ENCODE measurements at regions not wholly inside any gene's neighbourhood (a gene's known extent, or its start where the extent isn't known, plus 50 kb on each side); places are given as distances from the start of the nearest gene placed in this dataset.
A peak's percentile ranks its signal among the peaks of the same experiment; 100 is the strongest.
"Not testable (repeated sequence)": the region's sequence is repeated elsewhere in the genome, so short reads cannot be mapped to it uniquely, and the experiment has no call there.

DNA sequence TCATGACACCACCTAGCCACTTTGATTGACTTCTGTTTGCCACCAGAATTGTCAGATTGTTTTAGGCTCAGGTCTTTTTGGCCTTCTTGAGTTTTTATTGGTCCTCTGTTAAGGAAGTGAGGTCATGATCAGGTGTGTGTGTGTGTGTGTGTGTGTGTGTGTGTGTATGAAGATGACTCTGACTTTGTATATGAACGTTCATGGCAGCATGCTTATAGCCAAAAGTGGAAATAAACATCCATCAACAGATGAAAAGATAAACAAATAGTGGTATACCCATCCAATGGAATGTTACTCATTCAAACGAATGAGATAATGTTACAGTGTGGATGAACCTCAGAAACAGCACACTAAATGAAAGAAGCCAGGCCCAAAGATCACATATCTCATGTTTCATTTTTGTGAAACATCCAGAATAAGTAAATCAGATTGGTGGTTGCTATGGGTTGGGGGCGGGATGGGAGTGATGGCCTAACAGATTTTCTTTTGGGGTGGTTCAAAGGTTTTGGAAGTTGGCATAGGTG, 258.6 kb downstream of the KTN1 start:
- Histone ChIP-seq H3K4me2 (ENCODE audit: low read depth, low read length) (no peak overlapping the region), H2BK5ac (ENCODE audit: low read depth, low read length, poor library complexity, severe bottlenecking) (peak overlapping the region; percentile 75), H3K27me3 (ENCODE audit: control insufficient read depth, insufficient read depth, low read length) (no peaks in the 10 kb centered on the region; the same call in 1 of the 2 replicates), H3K56ac (ENCODE audit: extremely low read depth, insufficient read depth, low read length) (0 out of 2 replicates have a peak overlapping the region, but pooled peaks have one; percentile 11), H3K9me3 (ENCODE audit: control insufficient read depth, insufficient read depth, low read length) (no peaks in the 10 kb centered on the region), H2BK120ac (ENCODE audit: low read depth, low read length) (peak overlapping the region; percentile 69), H3K23ac (ENCODE audit: low read depth, low read length) (no peak overlapping the region), H4K20me1 (ENCODE audit: insufficient read depth, low read length) (no peaks in the 10 kb centered on the region), H3K9ac (ENCODE audit: low read depth, low read length) (no peak overlapping the region), H3K79me1 (ENCODE audit: low read depth in 1 of 2, low read length in 2 of 2) (no peaks in the 10 kb centered on the region), H3K36me3 (ENCODE audit: control insufficient read depth, insufficient read depth, low read length) (no peaks in the 10 kb centered on the region), H3K27ac (ENCODE audit: insufficient read depth, low read length) (peak overlapping the region; percentile 64), H3K14ac (replicated peaks; ENCODE audit: low read depth, low read length) (no peak overlapping the region; the same call in 1 of the 2 replicates), H3K4ac (ENCODE audit: low read depth, low read length) (peak overlapping the region; percentile 73), H2AFZ (replicated peaks; ENCODE audit: low read length, poor library complexity) (peak overlapping the region; percentile 58), H4K91ac (ENCODE audit: insufficient read depth, low read depth, low read length) (peak overlapping the region; percentile 39), H4K8ac (ENCODE audit: low read depth in 2 of 2, low read length in 2 of 2) (peak overlapping the region; percentile 43 to 65; a peak in 2 of 4 replicates), H3K18ac (ENCODE audit: low read depth, low read length) (peak overlapping the region; percentile 70), H3K9me1 (ENCODE audit: insufficient read depth, low read length) (no peaks in the 10 kb centered on the region), H2BK15ac (ENCODE audit: low read depth, low read length) (peak overlapping the region; percentile 83; the same call in 1 of the 3 replicates), H3K4me1 (ENCODE audit: control insufficient read depth, insufficient read depth, low read length) (peaks cover 6% of the 10 kb centered on the region), H3K4me3 (ENCODE audit: insufficient read depth, low read depth, low read length) (no peak overlapping the region), H4K5ac (ENCODE audit: low read depth, low read length) (0 out of 2 replicates have a peak overlapping the region, but pooled peaks have one; percentile 22), H2BK20ac (ENCODE audit: low read depth, low read length) (peak overlapping the region; percentile 66), H2AK5ac (ENCODE audit: low read depth, low read length) (peak overlapping the region; percentile 16; the same call in 1 of the 2 replicates), H2AK9ac (replicated peaks; ENCODE audit: low read depth, low read length, poor library complexity) (no peak overlapping the region)
- ATAC-seq (ENCODE audit: low read depth) (peak; percentile 90), DNase-seq (peak; percentile 90)
- no TSS peak for BruUV-seq (replicated peaks)
- in situ Hi-C loops (cut with MboI; ENCODE audit: low sequenced_read_pairs) = no loop called here
- POLR2A ChIA-PET (ENCODE audit: unreplicated experiment) = no interaction called here
- WGBS, 2 experiments (ENCODE audit: extremely low coverage in 2 of 2, insufficient read length in 1 of 2) = no CpG with 5 or more reads among the region's 3 CpGs
- CTCF ChIA-PET = no interaction called here
- TF ChIP-seq, protein P1, sequence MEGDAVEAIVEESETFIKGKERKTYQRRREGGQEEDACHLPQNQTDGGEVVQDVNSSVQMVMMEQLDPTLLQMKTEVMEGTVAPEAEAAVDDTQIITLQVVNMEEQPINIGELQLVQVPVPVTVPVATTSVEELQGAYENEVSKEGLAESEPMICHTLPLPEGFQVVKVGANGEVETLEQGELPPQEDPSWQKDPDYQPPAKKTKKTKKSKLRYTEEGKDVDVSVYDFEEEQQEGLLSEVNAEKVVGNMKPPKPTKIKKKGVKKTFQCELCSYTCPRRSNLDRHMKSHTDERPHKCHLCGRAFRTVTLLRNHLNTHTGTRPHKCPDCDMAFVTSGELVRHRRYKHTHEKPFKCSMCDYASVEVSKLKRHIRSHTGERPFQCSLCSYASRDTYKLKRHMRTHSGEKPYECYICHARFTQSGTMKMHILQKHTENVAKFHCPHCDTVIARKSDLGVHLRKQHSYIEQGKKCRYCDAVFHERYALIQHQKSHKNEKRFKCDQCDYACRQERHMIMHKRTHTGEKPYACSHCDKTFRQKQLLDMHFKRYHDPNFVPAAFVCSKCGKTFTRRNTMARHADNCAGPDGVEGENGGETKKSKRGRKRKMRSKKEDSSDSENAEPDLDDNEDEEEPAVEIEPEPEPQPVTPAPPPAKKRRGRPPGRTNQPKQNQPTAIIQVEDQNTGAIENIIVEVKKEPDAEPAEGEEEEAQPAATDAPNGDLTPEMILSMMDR (conservative IDR thresholded peaks at IDR 0.05; ENCODE audit: low read depth, low read length) = no peak
- dilution Hi-C loops (cut with HindIII; ENCODE audit: low sequenced_read_pairs, unreplicated experiment) = no loop called here
- intact Hi-C loops (cut with micrococcal nuclease) = no loop called here

DNA sequence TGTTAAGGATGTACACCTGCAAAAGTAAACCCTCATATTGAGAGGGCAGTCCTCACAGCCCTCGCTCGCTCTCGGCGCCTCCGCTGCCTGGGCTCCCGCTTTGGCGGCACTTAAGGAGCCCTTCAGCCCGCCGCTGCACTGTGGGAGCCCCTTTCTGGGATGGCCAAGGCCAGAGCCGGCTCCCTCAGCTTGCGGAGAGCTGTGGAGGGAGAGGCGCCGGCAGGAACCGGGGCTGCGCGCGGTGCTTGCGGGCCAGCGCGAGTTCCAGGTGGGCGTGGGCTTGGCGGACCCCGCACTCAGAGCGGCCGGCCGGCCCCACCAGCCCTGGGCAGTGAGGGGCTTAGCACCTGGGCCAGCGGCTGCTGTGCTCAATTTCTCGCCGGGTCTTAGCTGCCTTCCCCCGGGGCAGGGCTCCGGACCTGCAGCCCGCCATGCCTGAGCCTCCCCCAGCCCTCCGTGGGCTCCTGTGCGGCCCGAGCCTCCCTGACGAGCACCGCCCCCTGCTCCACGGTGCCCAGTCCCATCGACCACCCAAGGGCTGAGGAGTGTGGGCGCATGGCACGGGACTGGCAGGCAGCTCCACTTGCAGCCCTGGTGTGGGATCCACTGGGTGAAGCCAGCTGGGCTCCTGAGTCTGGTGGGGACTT, 259.4 kb downstream of the KTN1 start:
- intact Hi-C loops (cut with micrococcal nuclease) = not testable (repeated sequence)
- WGBS, 2 experiments (ENCODE audit: extremely low coverage in 2 of 2, insufficient read length in 1 of 2) = 99% methylated on average over 23 of the region's 41 CpGs; no CpG with 5 or more reads in 1 of the 2 experiments

More for the DNA sequence above, 259.4 kb downstream of the KTN1 start:
- H4K8ac ChIP-seq (ENCODE audit: low read depth in 2 of 2, low read length in 2 of 2); H3K9me3 ChIP-seq (ENCODE audit: control insufficient read depth, insufficient read depth, low read length); H3K27ac ChIP-seq (ENCODE audit: insufficient read depth, low read length); H2BK15ac ChIP-seq (ENCODE audit: low read depth, low read length); H4K91ac ChIP-seq (ENCODE audit: insufficient read depth, low read depth, low read length); H2AK5ac ChIP-seq (ENCODE audit: low read depth, low read length); CTCF ChIA-PET; DNase-seq; ATAC-seq (ENCODE audit: low read depth); H3K18ac ChIP-seq (ENCODE audit: low read depth, low read length); H4K20me1 ChIP-seq (ENCODE audit: insufficient read depth, low read length); H3K79me1 ChIP-seq (ENCODE audit: low read depth in 1 of 2, low read length in 2 of 2); H2AFZ ChIP-seq (replicated peaks; ENCODE audit: low read length, poor library complexity); BruUV-seq (replicated peaks); H4K5ac ChIP-seq (ENCODE audit: low read depth, low read length); in situ Hi-C loops (cut with MboI; ENCODE audit: low sequenced_read_pairs); H2BK120ac ChIP-seq (ENCODE audit: low read depth, low read length); H3K56ac ChIP-seq (ENCODE audit: extremely low read depth, insufficient read depth, low read length); H3K9ac ChIP-seq (ENCODE audit: low read depth, low read length); dilution Hi-C loops (cut with HindIII; ENCODE audit: low sequenced_read_pairs, unreplicated experiment); H2BK5ac ChIP-seq (ENCODE audit: low read depth, low read length, poor library complexity, severe bottlenecking); H3K4me2 ChIP-seq (ENCODE audit: low read depth, low read length); H3K14ac ChIP-seq (replicated peaks; ENCODE audit: low read depth, low read length); H3K4me3 ChIP-seq (ENCODE audit: insufficient read depth, low read depth, low read length); H2BK20ac ChIP-seq (ENCODE audit: low read depth, low read length); H3K27me3 ChIP-seq (ENCODE audit: control insufficient read depth, insufficient read depth, low read length); H3K9me1 ChIP-seq (ENCODE audit: insufficient read depth, low read length); H3K4me1 ChIP-seq (ENCODE audit: control insufficient read depth, insufficient read depth, low read length); POLR2A ChIA-PET (ENCODE audit: unreplicated experiment); H3K23ac ChIP-seq (ENCODE audit: low read depth, low read length); H2AK9ac ChIP-seq (replicated peaks; ENCODE audit: low read depth, low read length, poor library complexity); H3K36me3 ChIP-seq (ENCODE audit: control insufficient read depth, insufficient read depth, low read length): not testable (repeated sequence)
- 0 out of 2 replicates have a peak overlapping the region, but pooled peaks have one; percentile 1 for H3K4ac ChIP-seq (ENCODE audit: low read depth, low read length)
